ENCODE measurements at regions not wholly inside any gene's neighbourhood (a gene's known extent, or its start where the extent isn't known, plus 50 kb on each side); places are given as distances from the start of the nearest gene placed in this dataset.

GRCh38 chr7:155867280-155867679 lies 55.0 kb upstream of the SHH start:
- POLR2A ChIA-PET (ENCODE audit: unreplicated experiment): no interaction called here

More at GRCh38 chr7:155867280-155867679, 55.0 kb upstream of the SHH start:
- H3K27me3 ChIP-seq (ENCODE audit: control insufficient read depth, insufficient read depth, low read length): no peaks in the 10 kb centered on the region
- H3K14ac ChIP-seq (replicated peaks; ENCODE audit: low read depth, low read length): no peak overlapping the region
- no peak overlapping the region for H2BK120ac ChIP-seq (ENCODE audit: low read depth, low read length)
- no peak overlapping the region for H4K91ac ChIP-seq (ENCODE audit: insufficient read depth, low read depth, low read length)
- H3K9ac ChIP-seq (ENCODE audit: low read depth, low read length): no peak overlapping the region
- H3K4me2 ChIP-seq (ENCODE audit: low read depth, low read length): no peak overlapping the region
- no peak overlapping the region for H2BK15ac ChIP-seq (ENCODE audit: low read depth, low read length)
- no peak overlapping the region for H4K8ac ChIP-seq (ENCODE audit: low read depth in 2 of 2, low read length in 2 of 2)
- TF ChIP-seq RFX5 (IDR thresholded peaks at IDR 0.05; ENCODE audit: low read depth, low read length) (no peak), FOS (IDR thresholded peaks at IDR 0.05; ENCODE audit: low read depth, low read length) (no peak), NFE2L2 (IDR thresholded peaks at IDR 0.05; ENCODE audit: low read depth, low read length) (no peak), MXI1 (IDR thresholded peaks at IDR 0.05; ENCODE audit: borderline replicate concordance, low read depth, low read length) (no peak)
- H3K9me3 ChIP-seq (ENCODE audit: control insufficient read depth, insufficient read depth, low read length): peaks cover 9% of the 10 kb centered on the region; the same call in 1 of the 2 replicates
- BruUV-seq (replicated peaks): no TSS peak
- intact Hi-C loops (cut with micrococcal nuclease): no loop called here
- no peaks in the 10 kb centered on the region for H3K9me1 ChIP-seq (ENCODE audit: insufficient read depth, low read length)
- H3K18ac ChIP-seq (ENCODE audit: low read depth, low read length): no peak overlapping the region
- H3K4me1 ChIP-seq (ENCODE audit: control insufficient read depth, insufficient read depth, low read length): no peaks in the 10 kb centered on the region
- DNase-seq: no peak
- H2AFZ ChIP-seq (replicated peaks; ENCODE audit: low read length, poor library complexity): no peak overlapping the region
- no peak for ATAC-seq (ENCODE audit: low read depth)
- H3K27ac ChIP-seq (ENCODE audit: insufficient read depth, low read length): no peak overlapping the region
- H4K20me1 ChIP-seq (ENCODE audit: insufficient read depth, low read length): no peaks in the 10 kb centered on the region
- H3K56ac ChIP-seq (ENCODE audit: extremely low read depth, insufficient read depth, low read length): no peak overlapping the region
- H3K4me3 ChIP-seq (ENCODE audit: insufficient read depth, low read depth, low read length): no peak overlapping the region
- H2BK5ac ChIP-seq (ENCODE audit: low read depth, low read length, poor library complexity, severe bottlenecking): no peak overlapping the region
- no peak overlapping the region for H4K5ac ChIP-seq (ENCODE audit: low read depth, low read length)
- H3K79me1 ChIP-seq (ENCODE audit: low read depth in 1 of 2, low read length in 2 of 2): no peaks in the 10 kb centered on the region
- no peak overlapping the region for H3K4ac ChIP-seq (ENCODE audit: low read depth, low read length)
- H2AK9ac ChIP-seq (replicated peaks; ENCODE audit: low read depth, low read length, poor library complexity): no peak overlapping the region
- no peak overlapping the region for H2AK5ac ChIP-seq (ENCODE audit: low read depth, low read length)
- no peak overlapping the region for H2BK20ac ChIP-seq (ENCODE audit: low read depth, low read length)
- dilution Hi-C loops (cut with HindIII; ENCODE audit: low sequenced_read_pairs, unreplicated experiment): no loop called here
- CTCF ChIA-PET: no interaction called here
- in situ Hi-C loops (cut with MboI; ENCODE audit: low sequenced_read_pairs): no loop called here
- H3K23ac ChIP-seq (ENCODE audit: low read depth, low read length): no peak overlapping the region
- H3K36me3 ChIP-seq (ENCODE audit: control insufficient read depth, insufficient read depth, low read length): no peaks in the 10 kb centered on the region
- no CpG with 5 or more reads among the region's 3 CpGs for WGBS, 2 experiments (ENCODE audit: extremely low coverage in 2 of 2, insufficient read length in 1 of 2)
